ENCODE measurements at regions not wholly inside any gene's neighbourhood (a gene's known extent, or its start where the extent isn't known, plus 50 kb on each side); places are given as distances from the start of the nearest gene placed in this dataset.
A peak's percentile ranks its signal among the peaks of the same experiment; 100 is the strongest.

DNA sequence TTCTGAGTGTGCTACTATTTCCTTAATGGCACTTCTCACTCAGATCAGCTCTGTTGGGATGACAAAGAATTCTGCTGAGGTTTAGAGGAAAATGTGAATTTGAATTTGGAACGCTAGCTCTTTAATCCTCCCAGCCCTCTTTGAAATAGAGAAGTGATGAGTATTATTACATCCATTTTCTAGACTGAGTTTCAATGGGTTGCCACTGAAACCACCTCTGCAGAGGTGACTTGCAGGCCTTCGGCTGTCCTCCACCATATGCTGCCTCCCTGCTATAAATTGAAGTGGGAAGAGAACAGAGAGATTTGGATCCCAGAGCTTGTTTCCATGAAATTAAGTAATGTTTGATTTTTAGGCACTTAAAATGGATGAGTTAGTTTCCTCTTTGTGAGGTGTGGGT, 363.2 kb upstream of the SNX7 start:
- H3K4me1 ChIP-seq, result peaks cover 18% of the 10 kb centered on the region
- H3K4me3 ChIP-seq, result no peak overlapping the region
- POLR2A ChIA-PET, result no interaction called here
- ATAC-seq (no peak), DNase-seq (ENCODE audit: low read depth in 1 of 2, low spot score in 1 of 2) (no peak), FAIRE-seq (no peak)
- 0 out of 6 replicates have a peak overlapping the region, but pooled peaks of 1 of the 2 experiments have one; percentile 14 for H3K27ac ChIP-seq
- no peak for TF ChIP-seq CHD4 (IDR thresholded peaks at IDR 0.05; ENCODE audit: borderline replicate concordance)
- TF ChIP-seq HEYL (CRISPR knock-in tag; IDR thresholded peaks at IDR 0.05), result no peak
- TF ChIP-seq RNF2 (IDR thresholded peaks at IDR 0.05; ENCODE audit: borderline replicate concordance, low read depth), result no peak
- no peak for TF ChIP-seq RAD21 (conservative IDR thresholded peaks at IDR 0.05 in 1 of 2, IDR thresholded peaks at IDR 0.05 in 1 of 2)
- no peak for TF ChIP-seq FOXS1 (CRISPR knock-in tag; IDR thresholded peaks at IDR 0.05)
- WGBS (ENCODE audit: missing lambda C conversion rate), result 94% methylated on average over 2 of the region's 2 CpGs
- CTCF ChIA-PET, result interaction anchor here (0.8 kb wide), 1 partner anchor 9 kb away, joined by 3 read pairs; no protein-coding TSS in a partner anchor
- H3K4me2 ChIP-seq, result no peak overlapping the region
- H3K9me3 ChIP-seq, result no peaks in the 10 kb centered on the region

DNA sequence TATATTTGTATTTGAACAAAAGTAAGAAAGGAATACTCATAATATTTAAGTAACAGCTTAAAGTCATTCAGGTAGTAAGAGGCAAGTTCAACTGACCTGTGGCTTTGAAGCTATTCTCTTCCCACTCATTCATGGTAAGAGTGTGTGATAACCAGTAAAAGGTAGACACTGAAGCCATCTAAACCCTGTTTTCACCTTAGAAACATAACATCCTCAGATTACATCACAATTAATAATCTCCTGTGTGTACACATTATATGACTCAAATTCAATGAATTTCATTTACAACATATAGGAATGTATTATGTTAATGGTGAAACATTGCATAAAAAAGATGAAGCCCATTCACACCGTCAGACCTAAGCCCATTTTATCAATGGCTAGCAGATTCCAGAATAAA, 364.8 kb upstream of the SNX7 start:
- POLR2A ChIA-PET, result no interaction called here
- peaks cover 27% of the 10 kb centered on the region for H3K4me1 ChIP-seq
- DNase-seq (ENCODE audit: low read depth in 1 of 2, low spot score in 1 of 2), result no peak
- ATAC-seq, result no peak
- H3K9me3 ChIP-seq, result no peaks in the 10 kb centered on the region
- no peak for FAIRE-seq
- H3K4me3 ChIP-seq, result no peak overlapping the region
- TF ChIP-seq NFE2L2 (conservative IDR thresholded peaks at IDR 0.05; ENCODE audit: low read length), result no peak
- TF ChIP-seq HOXB13 (CRISPR knock-in tag; IDR thresholded peaks at IDR 0.05; ENCODE audit: low read depth), result no peak
- CTCF ChIA-PET, result interaction anchor here (0.6 to 1.0 kb wide), 2 partner anchors 9 to 70 kb away, joined by 3 read pairs; no protein-coding TSS in a partner anchor
- no peak overlapping the region for H3K27ac ChIP-seq
- WGBS (ENCODE audit: missing lambda C conversion rate), result 63% methylated on average over 1 of the region's 1 CpG
- no peak overlapping the region for H3K4me2 ChIP-seq

DNA sequence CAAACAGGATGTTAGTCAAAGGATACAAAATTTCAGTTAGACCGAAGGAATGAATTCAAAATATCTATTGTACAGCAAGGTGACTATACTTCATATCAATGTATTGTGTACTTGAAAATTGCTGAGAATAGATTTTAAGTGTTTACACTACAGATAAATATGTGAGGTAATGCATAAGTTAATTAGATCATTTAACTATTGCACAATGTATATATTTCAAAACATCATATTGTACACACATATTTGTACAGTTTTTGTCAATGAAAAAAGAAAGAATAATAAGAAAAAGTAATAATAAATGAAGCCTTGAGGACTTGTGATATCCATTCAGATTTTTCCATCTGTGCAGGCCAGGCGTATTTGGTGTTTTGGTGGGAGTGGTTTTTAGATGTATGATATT, 367.4 kb upstream of the SNX7 start:
- ATAC-seq, result no peak
- TF ChIP-seq CEBPB (IDR thresholded peaks at IDR 0.05), result peak in 1 of 2 experiments; percentile 20; a peak in 1 of 4 replicates
- no peak for TF ChIP-seq EHMT2 (IDR thresholded peaks at IDR 0.05; ENCODE audit: low read depth)
- no peak overlapping the region for H3K27ac ChIP-seq

DNA sequence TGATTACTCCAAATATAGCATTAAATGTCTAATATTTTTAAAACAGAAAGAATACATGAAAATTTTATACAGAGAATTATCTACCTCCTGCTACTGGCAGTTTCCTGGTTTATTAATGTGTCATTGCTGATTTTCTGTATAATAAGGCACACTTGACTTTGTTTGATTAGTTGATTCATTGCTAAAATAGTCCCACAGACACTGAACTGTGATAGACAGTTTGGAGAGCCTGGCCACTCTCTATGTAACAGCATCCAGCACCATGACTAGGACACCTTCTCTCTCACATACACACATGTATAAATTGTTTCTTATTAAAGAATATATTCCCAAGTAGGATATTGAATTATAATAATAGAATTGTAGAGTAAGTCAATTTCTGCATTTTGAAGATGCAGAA, 368.5 kb upstream of the SNX7 start:
- Histone ChIP-seq H3K4me2 (peak overlapping the region; percentile 30), H3K9me3 (no peaks in the 10 kb centered on the region), H3K4me3 (no peak overlapping the region), H3K4me1 (peaks cover 20% of the 10 kb centered on the region), H3K27ac (peak overlapping the region; percentile 36 to 70; a peak in 5 of 6 replicates)
- CTCF ChIA-PET, result no interaction called here
- ATAC-seq, result peak in 1 of 2 experiments; percentile 77; a peak in 3 of 6 replicates
- DNase-seq (ENCODE audit: low read depth in 1 of 2, low spot score in 1 of 2), result peak; percentile 6 to 31
- POLR2A ChIA-PET, result no interaction called here
- FAIRE-seq, result no peak
- TF ChIP-seq FOSL2 (IDR thresholded peaks at IDR 0.05) (no peak), FOSL2 (CRISPR knock-in tag; IDR thresholded peaks at IDR 0.05) (peak; percentile 38), CEBPB (IDR thresholded peaks at IDR 0.05) (0 out of 4 replicates have a peak, but pooled peaks of 1 of the 2 experiments have one; percentile 19), ZC3H11A (IDR thresholded peaks at IDR 0.05) (no peak)

More for the DNA sequence above, 367.4 kb upstream of the SNX7 start:
- H3K4me3 ChIP-seq, result no peak overlapping the region
- ChIA-PET CTCF (no interaction called here), POLR2A (no interaction called here)
- H3K4me2 ChIP-seq, result peak overlapping the region; percentile 30; the same call in 1 of the 3 replicates
- DNase-seq (ENCODE audit: low read depth in 1 of 2, low spot score in 1 of 2), result no peak
- peaks cover 20% of the 10 kb centered on the region for H3K4me1 ChIP-seq
- no peak for FAIRE-seq
- H3K9me3 ChIP-seq, result no peaks in the 10 kb centered on the region
- WGBS (ENCODE audit: missing lambda C conversion rate), result 71% methylated on average over 2 of the region's 2 CpGs

DNA sequence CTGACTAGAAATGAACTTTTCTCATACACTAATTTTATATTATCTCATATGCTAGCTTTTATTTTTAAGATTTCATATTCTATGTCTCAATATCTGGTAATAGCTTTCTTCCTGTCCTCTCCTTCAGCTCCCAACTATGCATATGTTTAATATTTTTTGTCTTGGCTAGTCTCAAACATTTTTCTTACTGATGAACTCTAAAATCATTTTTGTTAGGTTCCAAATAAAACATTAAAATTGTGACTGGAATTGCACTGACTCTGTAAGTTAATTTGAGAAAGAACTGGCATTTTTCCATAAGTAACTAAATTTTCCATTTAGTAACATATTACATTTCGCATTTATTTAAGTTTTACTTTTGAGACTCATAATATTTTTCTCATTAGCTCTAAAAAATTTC, 368.5 kb upstream of the DPYD start:
- ChIA-PET POLR2A (no interaction called here), CTCF (no interaction called here)
- H3K4me1 ChIP-seq, result peaks cover 28% of the 10 kb centered on the region
- FAIRE-seq, result no peak
- no peak for ATAC-seq
- TF ChIP-seq FOXS1 (CRISPR knock-in tag; IDR thresholded peaks at IDR 0.05) (no peak), HOXB13 (CRISPR knock-in tag; IDR thresholded peaks at IDR 0.05; ENCODE audit: low read depth) (no peak), RARB (CRISPR knock-in tag; IDR thresholded peaks at IDR 0.05) (no peak)
- H3K9me3 ChIP-seq, result no peaks in the 10 kb centered on the region
- DNase-seq (ENCODE audit: low read depth in 1 of 2, low spot score in 1 of 2), result no peak
- no peak overlapping the region for H3K4me2 ChIP-seq
- H3K4me3 ChIP-seq, result no peak overlapping the region
- no peak overlapping the region for H3K27ac ChIP-seq
- 83% methylated on average over 1 of the region's 1 CpG for WGBS (ENCODE audit: missing lambda C conversion rate)

DNA sequence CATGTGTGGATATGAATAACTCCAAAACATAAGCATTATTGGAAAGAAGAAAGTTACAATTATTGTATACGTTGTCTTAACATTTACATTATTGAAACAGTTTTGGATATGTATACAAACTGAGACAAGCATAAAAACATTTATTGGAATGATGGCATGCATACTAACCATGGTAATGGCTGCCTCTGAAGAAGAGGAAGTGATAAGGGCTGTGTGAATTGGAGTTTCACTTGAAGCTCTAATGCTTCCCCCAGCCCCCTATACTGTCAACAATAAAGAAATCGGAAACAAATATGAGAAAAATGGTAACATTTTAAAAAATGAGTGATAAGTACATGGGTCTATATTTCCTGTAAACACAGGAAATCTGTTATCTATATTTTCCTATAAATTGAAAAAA, 367.7 kb upstream of the DPYD start:
- Histone ChIP-seq H3K4me3 (no peak overlapping the region), H3K9me3 (no peaks in the 10 kb centered on the region), H3K27ac (no peak overlapping the region), H3K4me1 (peaks cover 20% of the 10 kb centered on the region), H3K4me2 (no peak overlapping the region)
- WGBS (ENCODE audit: missing lambda C conversion rate), result 86% methylated on average over 2 of the region's 2 CpGs
- ChIA-PET POLR2A (no interaction called here), CTCF (no interaction called here)
- no peak for ATAC-seq
- FAIRE-seq, result no peak
- DNase-seq (ENCODE audit: low read depth in 1 of 2, low spot score in 1 of 2), result no peak
- no peak for TF ChIP-seq HOXA7 (CRISPR knock-in tag; IDR thresholded peaks at IDR 0.05)
- no peak for TF ChIP-seq HEYL (CRISPR knock-in tag; IDR thresholded peaks at IDR 0.05)
- no peak for TF ChIP-seq SREBF2 (IDR thresholded peaks at IDR 0.05)
- no peak for TF ChIP-seq EHMT2 (IDR thresholded peaks at IDR 0.05; ENCODE audit: low read depth)
- TF ChIP-seq, protein P1, sequence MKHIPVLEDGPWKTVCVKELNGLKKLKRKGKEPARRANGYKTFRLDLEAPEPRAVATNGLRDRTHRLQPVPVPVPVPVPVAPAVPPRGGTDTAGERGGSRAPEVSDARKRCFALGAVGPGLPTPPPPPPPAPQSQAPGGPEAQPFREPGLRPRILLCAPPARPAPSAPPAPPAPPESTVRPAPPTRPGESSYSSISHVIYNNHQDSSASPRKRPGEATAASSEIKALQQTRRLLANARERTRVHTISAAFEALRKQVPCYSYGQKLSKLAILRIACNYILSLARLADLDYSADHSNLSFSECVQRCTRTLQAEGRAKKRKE (CRISPR knock-in tag; IDR thresholded peaks at IDR 0.05; ENCODE audit: low read depth), result no peak
